Thoracic aorta (tissue), 2 donors: ENCODE measurements at regions not wholly inside any gene's neighbourhood (a gene's known extent, or its start where the extent isn't known, plus 50 kb on each side); places are given as distances from the start of the nearest gene placed in this dataset.

Experiments used
- ATAC-seq: fragments of 150-250 bp; one replicate; pipeline ENCODE4 v1.8.0; 2017; ENCODE audit warnings: low read depth; ENCODE audit not compliant: insufficient number of reproducible peaks, low FRiP score
- DNase-seq: peaks from one replicate; pipeline ENCODE4 v3.0.0-alpha.2; 2020; ENCODE audit warnings: low spot score
- H3K27ac ChIP-seq, 2 donors: fragments of 200-600 bp; sonication (generic); 1 replicate in 1 of 2; 2 replicates in 1 of 2; pipeline ENCODE4 v1.5.1; 2016; ENCODE audit warnings: mild to moderate bottlenecking in 2 of 2, moderate library complexity in 2 of 2
- H3K27me3 ChIP-seq: fragments of 200-600 bp; sonication (generic); replicated peaks from 2 replicates; pipeline ENCODE4 v1.6.0; 2016; ENCODE audit warnings: mild to moderate bottlenecking; ENCODE audit not compliant: insufficient read depth
- H3K36me3 ChIP-seq: fragments of 200-600 bp; sonication (generic); one replicate; pipeline ENCODE4 v1.5.1; 2016
- H3K4me1 ChIP-seq, 2 donors: fragments of 200-600 bp; sonication (generic); 1 replicate in 1 of 2; 2 replicates in 1 of 2; pipeline versions ENCODE4 v1.5.1 to v1.6.0; 2016; ENCODE audit warnings: low read depth in 2 of 2, mild to moderate bottlenecking in 1 of 2; ENCODE audit not compliant: control insufficient read depth in 1 of 2
- H3K4me3 ChIP-seq: fragments of 200-600 bp; sonication (generic); 2 replicates; pipeline ENCODE4 v1.5.1; 2016; ENCODE audit warnings: mild to moderate bottlenecking
- H3K9me3 ChIP-seq: fragments of 200-600 bp; sonication (generic); 2 replicates; pipeline ENCODE4 v1.5.1; 2016
- CTCF ChIP-seq: fragments of 200-600 bp; sonication (generic); IDR thresholded peaks from one replicate; pipeline ENCODE4 v1.5.1; 2019; ENCODE audit warnings: antibody characterized with exemption

- ATAC-seq = no peak
- Histone ChIP-seq H3K27ac (no peak overlapping the region), H3K27me3 (no peaks in the 10 kb centered on the region), H3K4me3 (no peak overlapping the region), H3K36me3 (no peaks in the 10 kb centered on the region), H3K4me1 (peaks cover 0 to 22% of the 10 kb centered on the region in 2 donors), H3K9me3 (no peaks in the 10 kb centered on the region)
- no peak for TF ChIP-seq CTCF
- DNase-seq = no peak
Observed at GRCh38 chr1:59064592-59064991, 232.3 kb upstream of the FGGY start.

DNA sequence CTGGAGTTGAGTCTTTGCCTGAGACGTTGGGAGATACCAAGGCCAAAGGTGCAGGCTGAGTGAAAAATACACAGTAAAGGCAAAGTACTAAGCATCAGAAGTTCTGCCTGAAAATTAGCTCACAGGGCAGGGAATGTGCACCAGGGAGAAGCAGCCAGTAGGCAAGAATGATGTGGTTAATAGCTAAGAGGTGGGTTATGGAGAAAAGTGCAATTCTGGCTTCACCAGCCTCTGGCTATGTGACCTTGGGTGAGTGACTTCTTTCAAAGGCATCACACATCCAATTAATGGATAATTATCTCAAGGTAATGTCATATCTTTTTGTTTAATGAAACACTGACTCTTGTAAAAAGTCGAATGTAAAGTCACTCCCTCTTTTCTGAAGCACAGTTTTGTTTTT lies 230.7 kb upstream of the FGGY start:
- no peak for ATAC-seq
- no peaks in the 10 kb centered on the region for H3K27me3 ChIP-seq
- H3K27ac ChIP-seq = no peak overlapping the region
- H3K36me3 ChIP-seq = no peaks in the 10 kb centered on the region
- DNase-seq = no peak
- H3K4me1 ChIP-seq = peaks cover 0 to 22% of the 10 kb centered on the region in 2 donors
- no peaks in the 10 kb centered on the region for H3K9me3 ChIP-seq
- no peak overlapping the region for H3K4me3 ChIP-seq
- no peak for TF ChIP-seq CTCF

GRCh38 chr1:59070610-59071009 lies 226.3 kb upstream of the FGGY start:
- Histone ChIP-seq H3K27ac (no peak overlapping the region), H3K27me3 (no peaks in the 10 kb centered on the region), H3K4me3 (no peak overlapping the region), H3K9me3 (no peaks in the 10 kb centered on the region), H3K36me3 (no peaks in the 10 kb centered on the region), H3K4me1 (no peaks in the 10 kb centered on the region)
- DNase-seq (no peak), ATAC-seq (no peak)
- no peak for TF ChIP-seq CTCF

- Histone ChIP-seq H3K4me1 (no peaks in the 10 kb centered on the region), H3K36me3 (no peaks in the 10 kb centered on the region), H3K4me3 (no peak overlapping the region), H3K9me3 (no peaks in the 10 kb centered on the region), H3K27me3 (no peaks in the 10 kb centered on the region), H3K27ac (no peak overlapping the region)
- TF ChIP-seq CTCF = no peak
- no peak for ATAC-seq
- DNase-seq = no peak
Observed at GRCh38 chr1:59071289-59071688, 225.6 kb upstream of the FGGY start.

DNA sequence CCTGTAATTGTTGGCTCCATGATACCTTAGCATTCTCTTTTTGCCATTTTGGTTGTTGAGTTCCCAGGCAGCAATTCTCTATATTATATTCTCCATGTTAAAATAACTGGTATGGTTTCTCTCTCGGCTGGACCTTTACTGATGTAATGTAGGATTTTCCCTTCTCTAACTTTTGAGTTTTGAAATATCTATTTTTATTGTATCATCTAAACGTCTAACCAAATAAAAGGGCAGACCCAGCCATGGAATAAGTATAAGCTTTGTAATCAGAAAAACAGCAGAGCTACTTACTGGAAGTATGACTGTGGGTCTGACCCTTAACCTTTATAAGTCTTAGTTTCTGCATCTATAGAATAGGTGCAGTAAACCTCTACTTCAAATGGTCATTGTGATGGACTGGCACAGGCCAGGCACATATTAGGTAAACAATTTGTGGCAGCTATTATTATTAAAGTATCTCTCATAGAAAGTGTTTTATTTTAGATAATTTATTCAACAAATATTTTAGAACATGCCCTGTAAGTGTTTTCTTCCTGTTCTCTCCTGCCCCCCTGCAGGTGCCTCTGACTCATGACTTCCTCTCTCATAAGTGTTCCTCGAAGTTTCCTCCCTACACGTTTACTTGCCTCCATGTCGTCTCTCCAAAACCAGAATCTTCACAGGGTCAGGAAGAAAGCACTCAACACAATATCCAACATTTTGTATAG lies 224.9 kb upstream of the FGGY start:
- Histone ChIP-seq H3K9me3 (no peaks in the 10 kb centered on the region), H3K4me1 (no peaks in the 10 kb centered on the region), H3K27me3 (no peaks in the 10 kb centered on the region), H3K4me3 (no peak overlapping the region), H3K36me3 (no peaks in the 10 kb centered on the region), H3K27ac (no peak overlapping the region)
- no peak for TF ChIP-seq CTCF
- ATAC-seq (no peak), DNase-seq (no peak)
